ENCODE measurements at regions not wholly inside any gene's neighbourhood (a gene's known extent, or its start where the extent isn't known, plus 50 kb on each side); places are given as distances from the start of the nearest gene placed in this dataset.
A peak's percentile ranks its signal among the peaks of the same experiment; 100 is the strongest.

- DNase-seq (ENCODE audit: insufficient read length) = no peak
- no peak for FAIRE-seq
- TF ChIP-seq POLR2A (IDR thresholded peaks at IDR 0.05; ENCODE audit: low read depth, low read length) (no peak), POLR2AphosphoS5 (IDR thresholded peaks at IDR 0.05; ENCODE audit: low read depth, low read length) (no peak), TAF1 (IDR thresholded peaks at IDR 0.05; ENCODE audit: borderline replicate concordance, low read depth, low read length) (no peak)
Observed at GRCh38 chr13:99663185-99663825, 162.0 kb downstream of the TM9SF2 start.

GRCh38 chr13:99662678-99663077 is 161.4 kb downstream of the TM9SF2 start:
- DNase-seq (ENCODE audit: insufficient read length) (no peak), FAIRE-seq (no peak)
- TF ChIP-seq POLR2A (IDR thresholded peaks at IDR 0.05; ENCODE audit: low read depth, low read length) (no peak), TAF1 (IDR thresholded peaks at IDR 0.05; ENCODE audit: borderline replicate concordance, low read depth, low read length) (no peak), POLR2AphosphoS5 (IDR thresholded peaks at IDR 0.05; ENCODE audit: low read depth, low read length) (no peak)

- TF ChIP-seq POLR2A (IDR thresholded peaks at IDR 0.05; ENCODE audit: low read depth, low read length) = no peak
- no peak for TF ChIP-seq POLR2AphosphoS5 (IDR thresholded peaks at IDR 0.05; ENCODE audit: low read depth, low read length)
- TF ChIP-seq TAF1 (IDR thresholded peaks at IDR 0.05; ENCODE audit: borderline replicate concordance, low read depth, low read length) = no peak
- DNase-seq (ENCODE audit: insufficient read length) (no peak), FAIRE-seq (no peak)
Observed at GRCh38 chr13:99661791-99662190, 160.5 kb downstream of the TM9SF2 start.

- no peak for TF ChIP-seq POLR2A (IDR thresholded peaks at IDR 0.05; ENCODE audit: low read depth, low read length)
- no peak for TF ChIP-seq TAF1 (IDR thresholded peaks at IDR 0.05; ENCODE audit: borderline replicate concordance, low read depth, low read length)
- TF ChIP-seq POLR2AphosphoS5 (IDR thresholded peaks at IDR 0.05; ENCODE audit: low read depth, low read length) = no peak
- DNase-seq (ENCODE audit: insufficient read length) = no peak
- no peak for FAIRE-seq
Observed at GRCh38 chr13:99659866-99660554, 158.7 kb downstream of the TM9SF2 start.

GRCh38 chr13:99659226-99659625 is 158.0 kb downstream of the TM9SF2 start:
- FAIRE-seq (peak; percentile 64), DNase-seq (ENCODE audit: insufficient read length) (no peak)
- TF ChIP-seq POLR2AphosphoS5 (IDR thresholded peaks at IDR 0.05; ENCODE audit: low read depth, low read length) (no peak), TAF1 (IDR thresholded peaks at IDR 0.05; ENCODE audit: borderline replicate concordance, low read depth, low read length) (no peak), POLR2A (IDR thresholded peaks at IDR 0.05; ENCODE audit: low read depth, low read length) (no peak)

GRCh38 chr13:99658261-99658991 is 157.2 kb downstream of the TM9SF2 start:
- TF ChIP-seq TAF1 (IDR thresholded peaks at IDR 0.05; ENCODE audit: borderline replicate concordance, low read depth, low read length) (no peak), POLR2AphosphoS5 (IDR thresholded peaks at IDR 0.05; ENCODE audit: low read depth, low read length) (no peak), POLR2A (IDR thresholded peaks at IDR 0.05; ENCODE audit: low read depth, low read length) (no peak)
- FAIRE-seq (no peak), DNase-seq (ENCODE audit: insufficient read length) (no peak)

GRCh38 chr13:99657848-99658260 is 156.6 kb downstream of the TM9SF2 start:
- DNase-seq (ENCODE audit: insufficient read length) (no peak), FAIRE-seq (peak; percentile 80)
- TF ChIP-seq POLR2AphosphoS5 (IDR thresholded peaks at IDR 0.05; ENCODE audit: low read depth, low read length) (no peak), POLR2A (IDR thresholded peaks at IDR 0.05; ENCODE audit: low read depth, low read length) (no peak), TAF1 (IDR thresholded peaks at IDR 0.05; ENCODE audit: borderline replicate concordance, low read depth, low read length) (no peak)

- peak; percentile 78 for FAIRE-seq
- no peak for DNase-seq (ENCODE audit: insufficient read length)
- TF ChIP-seq POLR2A (IDR thresholded peaks at IDR 0.05; ENCODE audit: low read depth, low read length) (no peak), POLR2AphosphoS5 (IDR thresholded peaks at IDR 0.05; ENCODE audit: low read depth, low read length) (no peak), TAF1 (IDR thresholded peaks at IDR 0.05; ENCODE audit: borderline replicate concordance, low read depth, low read length) (no peak)
Observed at GRCh38 chr13:99656844-99657381, 155.6 kb downstream of the TM9SF2 start.

GRCh38 chr13:99656092-99656745 is 154.9 kb downstream of the TM9SF2 start:
- FAIRE-seq = peak; percentile 98
- no peak for TF ChIP-seq POLR2AphosphoS5 (IDR thresholded peaks at IDR 0.05; ENCODE audit: low read depth, low read length)
- no peak for TF ChIP-seq POLR2A (IDR thresholded peaks at IDR 0.05; ENCODE audit: low read depth, low read length)
- TF ChIP-seq TAF1 (IDR thresholded peaks at IDR 0.05; ENCODE audit: borderline replicate concordance, low read depth, low read length) = no peak
- peak; percentile 56 for DNase-seq (ENCODE audit: insufficient read length)

- no peak for DNase-seq (ENCODE audit: insufficient read length)
- TF ChIP-seq TAF1 (IDR thresholded peaks at IDR 0.05; ENCODE audit: borderline replicate concordance, low read depth, low read length) (no peak), POLR2A (IDR thresholded peaks at IDR 0.05; ENCODE audit: low read depth, low read length) (no peak), POLR2AphosphoS5 (IDR thresholded peaks at IDR 0.05; ENCODE audit: low read depth, low read length) (no peak)
- FAIRE-seq = no peak
Observed at GRCh38 chr13:99655351-99656091, 154.2 kb downstream of the TM9SF2 start.

Data from GM12892 (cell line).